GM18505 (cell line): ENCODE measurements at regions not wholly inside any gene's neighbourhood (a gene's known extent, or its start where the extent isn't known, plus 50 kb on each side); places are given as distances from the start of the nearest gene placed in this dataset.

Source experiments
- ATAC-seq: cut with Tn5 transposase; IDR thresholded peaks from one replicate; pipeline ENCODE4 v1.9.1; 2021; ENCODE audit not compliant: unreplicated experiment
- POLR2A ChIP-seq: IDR thresholded peaks from 4 replicates; pipeline ENCODE4 v1.6.1; 2011; ENCODE audit warnings: borderline replicate concordance; ENCODE audit not compliant: insufficient read depth, insufficient read length; ENCODE audit errors: extremely low read depth

DNA sequence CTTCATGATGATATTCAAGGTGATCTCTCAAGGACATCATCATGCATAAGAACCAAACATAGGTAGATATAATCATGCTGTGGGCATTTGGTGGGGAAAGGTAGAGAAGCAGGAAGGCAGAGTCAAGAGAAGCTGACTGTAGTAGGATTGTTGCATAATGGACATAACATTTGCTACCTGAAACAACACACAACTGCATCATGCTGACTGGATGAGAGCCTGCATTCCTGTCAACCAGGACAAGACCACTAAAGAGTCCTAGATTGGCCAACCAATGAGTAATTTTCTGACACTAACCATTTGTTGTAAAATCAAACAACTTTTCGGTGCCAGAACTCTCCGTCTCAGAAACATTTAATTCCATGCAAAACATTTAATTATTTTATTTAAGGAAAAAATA, 377.2 kb downstream of the PLPP3 start:
- ATAC-seq: no peak
- no peak for TF ChIP-seq POLR2A

DNA sequence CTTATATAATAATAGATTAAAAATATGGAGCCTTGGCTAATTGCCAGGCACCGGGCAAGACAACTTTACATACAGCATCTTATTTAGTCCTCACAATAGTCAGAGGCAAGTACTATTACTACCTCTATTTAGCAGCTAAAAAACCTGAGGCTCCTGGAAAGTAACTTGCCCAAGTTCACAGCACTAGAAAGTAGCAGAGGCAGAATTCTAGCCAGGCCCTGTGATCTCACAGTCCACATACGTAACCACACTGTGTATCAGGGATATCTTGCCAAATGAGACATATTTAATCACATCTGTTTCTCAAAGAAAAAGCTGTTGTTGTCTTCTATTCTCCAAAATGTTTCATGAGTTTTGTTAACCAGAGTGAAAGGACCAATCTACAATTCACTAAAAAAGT, 378.5 kb downstream of the PLPP3 start:
- no peak for ATAC-seq

DNA sequence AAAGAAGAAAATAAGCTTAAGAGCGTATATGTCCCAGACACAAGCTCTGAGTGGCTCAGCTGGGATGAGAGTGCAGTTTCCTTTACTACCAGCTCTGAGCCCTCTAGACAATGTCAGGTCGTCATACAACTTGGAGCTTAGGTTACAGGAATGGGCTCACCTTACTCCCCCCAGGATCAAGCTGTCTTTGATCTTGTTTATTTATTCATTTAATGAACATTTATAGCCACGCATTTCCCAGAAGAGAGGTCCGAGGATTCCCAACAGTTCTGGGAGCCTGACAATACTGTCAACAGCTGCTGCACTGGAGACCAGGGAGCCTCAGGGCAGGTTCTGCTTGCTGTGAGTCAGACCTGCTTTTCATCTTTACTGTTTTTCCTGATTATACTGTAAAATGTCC, 378.9 kb downstream of the PLPP3 start:
- no peak for TF ChIP-seq POLR2A
- ATAC-seq: no peak

More for the DNA sequence above, 378.5 kb downstream of the PLPP3 start:
- TF ChIP-seq POLR2A: no peak

GRCh38 chr1:56199956-56200355, 379.4 kb downstream of the PLPP3 start:
- ATAC-seq: no peak

GRCh38 chr1:56199061-56199460, 380.3 kb downstream of the PLPP3 start:
- no peak for TF ChIP-seq POLR2A
- ATAC-seq: no peak

More at GRCh38 chr1:56199956-56200355, 379.4 kb downstream of the PLPP3 start:
- TF ChIP-seq POLR2A: no peak

DNA sequence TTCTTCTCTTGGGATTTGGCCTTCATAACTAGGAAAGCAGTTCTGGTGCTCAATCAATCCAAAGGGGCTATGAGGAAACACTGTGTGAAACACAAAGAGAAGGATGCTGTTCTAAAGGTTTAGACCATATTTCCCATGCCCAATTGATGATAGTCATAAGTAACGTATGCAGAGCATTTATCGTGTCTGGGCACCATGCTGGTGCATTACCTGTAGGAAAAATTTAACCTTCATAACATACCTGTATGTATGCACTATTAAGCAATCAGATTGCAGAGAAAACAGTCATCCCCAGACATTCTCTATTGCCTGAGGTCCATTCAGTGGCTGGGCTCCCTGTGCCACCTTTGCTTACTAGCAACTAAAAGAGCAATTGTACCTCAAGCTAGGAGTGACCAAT, 381.4 kb downstream of the PLPP3 start:
- ATAC-seq: no peak
- no peak for TF ChIP-seq POLR2A

GRCh38 chr1:56196839-56197238, 382.5 kb downstream of the PLPP3 start:
- ATAC-seq: no peak
- TF ChIP-seq POLR2A: no peak

GRCh38 chr1:56194701-56195300, 384.6 kb downstream of the PLPP3 start:
- TF ChIP-seq POLR2A: no peak

DNA sequence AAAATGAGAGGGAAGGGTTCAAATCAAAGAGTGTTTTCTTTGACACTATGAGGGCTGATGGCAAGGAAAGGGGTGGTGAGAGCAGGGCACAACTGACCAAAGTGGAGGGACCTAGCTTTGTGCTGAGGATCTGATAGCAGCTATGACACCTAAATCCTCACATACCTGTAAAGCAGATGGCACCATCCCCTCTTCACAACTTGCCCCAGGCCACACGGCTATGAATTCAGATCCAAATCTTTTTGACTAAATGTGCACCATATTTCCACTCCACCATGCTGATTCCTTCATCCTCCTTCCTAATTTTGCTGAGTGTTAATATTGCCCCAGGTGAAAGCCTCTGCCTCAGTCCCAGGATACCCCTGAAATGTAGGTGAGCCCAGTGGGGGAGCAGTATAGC, 385.7 kb downstream of the PLPP3 start:
- TF ChIP-seq POLR2A: no peak
- ATAC-seq: no peak

More at GRCh38 chr1:56194701-56195300, 384.6 kb downstream of the PLPP3 start:
- ATAC-seq: no peak

DNA sequence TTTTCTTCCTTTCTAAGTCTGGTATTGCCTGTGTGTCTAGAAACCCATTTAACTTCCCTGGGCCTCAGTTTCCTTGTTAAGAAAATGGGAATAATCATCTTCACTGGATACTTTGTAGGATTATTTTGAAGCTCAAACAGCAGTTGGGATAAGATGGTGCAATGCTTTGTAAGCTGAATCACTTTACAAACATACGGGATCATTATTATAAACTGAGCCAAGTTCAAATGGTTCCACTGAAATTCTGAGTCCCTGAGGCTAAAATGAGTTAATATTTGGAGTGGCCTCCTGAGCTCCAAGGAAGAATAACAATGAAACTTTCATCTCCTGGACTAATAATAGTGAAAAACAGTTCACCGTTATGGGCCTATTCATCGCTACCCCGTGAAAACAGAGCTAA, 388.0 kb downstream of the PLPP3 start:
- ATAC-seq: no peak
- no peak for TF ChIP-seq POLR2A

DNA sequence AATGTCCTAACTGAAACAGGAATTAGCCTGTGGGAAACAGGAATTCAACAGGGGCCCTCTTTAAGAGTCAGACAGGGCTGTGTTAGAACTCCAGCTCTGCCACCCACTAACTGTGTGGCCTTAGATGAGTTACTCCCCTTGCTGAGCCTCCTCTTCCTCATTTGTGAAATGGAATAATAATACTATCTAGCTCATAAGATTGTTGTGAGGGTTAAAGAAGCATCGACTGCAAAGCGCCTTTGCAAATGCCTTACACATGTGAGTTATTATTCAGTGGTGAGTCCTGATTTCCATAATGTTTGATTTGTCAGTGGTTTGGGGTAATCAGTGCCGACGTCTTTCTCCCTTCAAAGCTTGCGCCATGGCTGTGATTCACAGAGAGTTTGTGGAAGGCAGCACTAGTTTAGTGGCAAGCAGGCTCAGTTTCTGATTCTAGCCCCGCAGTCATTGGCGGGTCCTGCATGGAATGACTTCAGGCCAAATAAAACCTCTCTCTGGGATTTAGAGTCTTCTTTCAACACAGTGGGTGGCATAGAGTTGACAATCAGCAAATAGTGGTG, 388.5 kb downstream of the PLPP3 start:
- ATAC-seq: no peak
- no peak for TF ChIP-seq POLR2A

DNA sequence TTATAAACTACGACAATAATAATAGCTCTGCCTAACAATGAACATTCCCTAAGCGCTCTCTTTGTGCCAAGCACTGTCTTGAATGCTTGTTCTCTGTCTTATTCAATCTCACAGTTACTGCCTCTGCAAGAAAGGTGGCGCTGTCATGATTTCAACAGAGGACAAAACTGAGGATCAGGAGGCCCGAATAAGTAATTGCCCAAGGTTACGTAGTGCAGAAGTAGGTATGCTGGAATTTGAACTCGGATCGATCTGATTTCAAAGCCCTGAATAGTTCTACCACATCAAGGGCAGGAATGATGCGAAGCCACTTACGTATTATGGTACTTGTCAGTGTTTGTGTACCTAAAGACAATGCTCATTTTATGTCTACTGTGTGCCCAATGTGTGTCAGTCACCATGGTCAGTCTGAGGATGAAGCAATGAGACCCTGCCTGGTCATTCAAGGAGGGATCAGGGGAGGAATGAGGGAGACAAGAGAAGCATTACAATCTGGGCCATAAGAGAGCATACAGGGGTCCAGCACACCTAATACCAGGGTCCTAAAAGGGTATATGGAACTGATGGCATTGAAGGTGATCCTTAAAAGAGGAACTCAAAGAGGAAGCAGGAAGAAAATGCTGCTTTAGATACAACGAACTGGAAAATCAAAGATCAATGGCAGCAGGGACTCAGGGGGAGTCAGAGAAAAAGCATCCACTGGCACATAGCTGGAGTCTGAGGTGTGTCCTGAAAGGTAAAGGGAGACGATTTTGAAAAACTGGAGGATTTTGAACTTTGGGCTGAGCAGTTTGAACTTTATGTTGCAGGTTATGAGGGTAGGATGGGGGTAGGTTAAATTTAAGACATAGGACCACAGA, 389.2 kb downstream of the PLPP3 start:
- no peak for TF ChIP-seq POLR2A
- no peak for ATAC-seq

DNA sequence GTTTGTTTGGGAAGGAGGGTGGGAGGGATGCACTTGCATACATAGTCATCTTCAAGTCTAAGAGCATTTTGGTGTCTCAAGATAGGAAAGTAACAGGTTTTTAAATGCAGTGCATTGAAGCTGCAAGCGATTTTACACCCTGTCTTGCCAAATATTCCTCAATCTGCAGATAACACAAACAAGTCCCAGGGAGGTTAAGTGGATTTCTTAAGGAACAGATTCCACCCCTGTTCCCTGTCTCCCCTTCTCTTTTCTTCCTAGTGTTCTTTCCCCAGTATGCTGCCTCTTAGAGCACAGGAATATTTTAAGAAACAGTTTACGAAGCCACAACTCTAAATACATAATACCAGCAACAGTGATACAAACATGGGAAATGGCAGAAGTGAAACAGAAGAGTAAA, 389.9 kb downstream of the PLPP3 start:
- TF ChIP-seq POLR2A: no peak

DNA sequence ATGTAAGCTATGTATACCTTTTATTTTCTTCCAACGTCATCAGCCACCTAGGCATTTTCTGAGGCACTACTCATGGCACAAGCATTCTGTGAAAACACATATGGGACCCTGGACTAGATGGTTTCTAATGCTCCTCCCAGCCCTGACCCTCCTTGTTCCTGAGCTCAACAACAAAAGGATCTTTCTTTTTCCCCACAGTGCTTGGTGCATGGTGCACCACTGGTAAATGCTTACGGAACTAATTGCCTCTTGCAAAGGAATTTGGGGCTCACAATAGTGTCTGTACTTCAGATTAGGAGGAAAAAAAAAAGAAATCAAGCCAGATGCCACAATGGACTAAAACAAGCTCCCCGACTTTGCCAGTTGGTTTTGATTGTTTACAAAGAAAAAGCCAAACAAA, 390.5 kb downstream of the PLPP3 start:
- TF ChIP-seq POLR2A: no peak
- ATAC-seq: no peak

More for the DNA sequence above, 389.9 kb downstream of the PLPP3 start:
- ATAC-seq: no peak
